ENCODE measurements at regions not wholly inside any gene's neighbourhood (a gene's known extent, or its start where the extent isn't known, plus 50 kb on each side); places are given as distances from the start of the nearest gene placed in this dataset.

DNA sequence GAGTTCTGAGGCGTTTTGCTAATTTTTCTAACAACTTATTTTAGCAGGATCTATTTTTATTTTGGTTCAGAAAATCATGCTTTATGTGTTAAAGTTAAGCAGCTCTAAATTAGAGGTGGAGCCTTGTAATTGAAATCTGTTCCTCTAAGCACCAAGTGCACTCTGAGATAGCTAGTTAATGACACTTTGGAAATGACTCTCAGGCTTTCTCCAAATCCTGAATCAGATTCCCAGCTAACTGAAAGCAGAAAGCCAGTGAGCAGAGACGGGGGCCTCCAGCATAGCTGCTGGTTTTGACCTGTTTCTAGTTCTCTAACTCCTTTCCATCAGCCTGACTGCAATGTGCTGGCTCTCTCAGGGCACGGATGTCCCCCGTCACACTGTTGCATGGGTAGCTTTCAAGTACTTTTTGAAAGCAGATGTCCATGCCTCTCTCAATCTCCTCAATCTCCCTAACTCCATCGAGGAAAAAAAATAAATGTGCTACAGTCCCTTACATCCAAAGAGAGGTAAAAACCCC lies 326.5 kb downstream of the SATB2 start:
- no peak for DNase-seq

DNA sequence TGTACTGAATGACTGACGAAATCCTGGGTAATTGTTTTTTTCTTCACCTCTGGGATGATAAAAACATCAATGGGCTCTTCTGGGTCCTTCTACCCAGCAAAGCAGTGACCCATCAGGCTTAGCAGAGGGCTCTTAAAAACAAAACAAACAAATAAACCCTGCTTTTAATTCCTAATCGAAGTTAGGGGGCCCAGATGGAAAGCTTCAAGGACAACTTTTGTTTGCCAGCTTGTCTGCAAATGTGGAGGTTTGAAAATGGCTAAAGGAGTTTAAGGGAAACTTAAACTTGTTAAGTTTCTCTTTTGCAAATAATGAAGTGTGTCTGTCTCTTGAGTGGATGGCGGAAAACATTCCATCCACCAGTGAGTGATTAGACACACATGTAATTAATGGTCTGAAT lies 327.2 kb downstream of the SATB2 start:
- no peak for DNase-seq

DNA sequence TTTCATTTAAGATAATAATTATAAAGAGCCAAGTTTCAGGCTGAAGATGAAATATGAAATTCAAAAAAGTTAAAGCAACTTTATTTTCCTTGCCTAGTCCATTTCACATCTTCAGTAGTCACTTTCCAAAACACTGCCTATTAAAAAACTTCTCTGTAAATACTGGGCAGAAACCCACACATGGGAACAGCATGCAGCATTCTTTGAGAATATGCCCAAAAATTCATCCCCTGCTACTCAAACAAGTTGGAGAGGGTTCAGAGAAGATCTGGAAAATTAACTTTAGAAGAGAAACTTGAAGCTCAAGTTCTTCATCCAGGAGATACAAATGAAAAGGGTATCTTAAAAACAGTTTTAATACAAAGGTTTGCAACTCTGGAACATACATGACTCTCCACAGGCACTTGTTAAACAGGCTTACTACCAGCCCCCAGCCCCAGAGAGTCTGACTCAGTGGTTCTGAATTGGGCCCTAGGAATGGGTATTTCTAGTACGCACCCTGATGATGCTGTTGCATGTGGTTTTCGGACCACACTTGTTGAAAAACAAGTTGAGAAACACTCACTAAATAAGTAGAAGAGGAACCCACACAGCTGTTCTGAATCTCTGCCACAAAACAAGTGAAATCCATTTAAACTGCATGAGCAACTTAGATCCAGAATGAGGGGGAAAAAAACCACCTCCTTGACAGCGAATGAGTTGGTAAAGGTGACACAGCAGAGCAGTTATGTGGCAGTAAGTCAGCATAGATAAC lies 329.1 kb downstream of the SATB2 start:
- DNase-seq: no peak

DNA sequence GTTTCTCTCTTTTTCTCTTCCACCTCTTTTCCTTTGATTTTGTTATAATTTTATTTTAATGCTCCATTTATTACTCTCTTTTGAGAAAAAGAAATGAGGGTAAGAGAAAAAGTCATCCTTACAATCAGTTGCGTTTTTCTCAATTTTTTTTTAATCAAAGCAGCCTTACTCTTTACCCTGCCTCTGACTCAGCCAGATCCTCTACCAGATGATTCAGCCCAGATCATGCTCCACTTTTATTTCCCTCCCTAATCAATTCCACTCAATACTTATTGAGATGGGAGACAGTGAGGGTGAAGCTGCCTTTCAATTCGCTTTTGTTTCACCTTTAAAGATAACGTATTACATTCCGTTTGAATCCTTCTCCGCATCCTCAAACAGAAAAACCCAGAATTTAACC lies 337.9 kb downstream of the SATB2 start:
- no peak for DNase-seq

DNA sequence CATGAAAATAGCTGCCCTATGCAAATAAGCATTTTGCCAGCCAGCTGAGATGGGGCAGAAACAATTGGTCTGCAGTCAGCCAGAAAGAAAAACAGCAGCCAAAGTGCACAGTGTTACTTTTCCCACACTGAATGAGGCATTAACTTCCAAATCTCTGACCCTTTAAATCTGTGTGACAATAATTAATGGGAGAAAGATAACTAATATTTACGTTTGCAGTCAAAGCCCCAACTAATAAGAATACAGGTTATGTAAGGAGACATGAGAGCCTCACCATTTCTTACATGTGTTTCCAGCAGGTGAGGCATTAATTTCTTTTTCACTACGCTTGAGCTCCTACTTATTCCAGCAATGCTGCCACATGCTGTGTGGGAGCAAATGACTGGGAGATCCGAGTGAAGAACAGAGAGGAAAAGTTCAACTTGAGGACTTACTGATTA lies 339.0 kb downstream of the SATB2 start:
- DNase-seq: no peak

DNA sequence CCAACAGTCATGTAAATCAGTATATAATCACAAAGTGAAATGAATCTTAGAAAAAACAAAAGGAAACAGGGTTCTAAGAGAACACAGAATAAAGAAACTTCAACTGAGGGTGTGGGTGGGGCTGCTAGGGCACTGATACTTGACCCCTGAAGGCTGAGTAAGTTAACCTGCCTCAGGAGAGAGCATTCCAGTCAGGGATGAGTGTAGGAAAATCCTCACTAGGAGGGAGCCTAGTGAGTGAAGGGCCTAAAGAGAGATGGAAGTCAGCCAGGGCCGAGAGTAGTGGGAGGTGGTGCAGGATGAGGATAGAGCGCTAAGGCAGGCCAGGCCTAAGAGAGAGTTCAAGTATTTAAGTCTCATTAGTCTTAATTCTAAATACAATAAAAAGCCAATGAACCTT lies 342.6 kb downstream of the SATB2 start:
- no peak for DNase-seq

DNA sequence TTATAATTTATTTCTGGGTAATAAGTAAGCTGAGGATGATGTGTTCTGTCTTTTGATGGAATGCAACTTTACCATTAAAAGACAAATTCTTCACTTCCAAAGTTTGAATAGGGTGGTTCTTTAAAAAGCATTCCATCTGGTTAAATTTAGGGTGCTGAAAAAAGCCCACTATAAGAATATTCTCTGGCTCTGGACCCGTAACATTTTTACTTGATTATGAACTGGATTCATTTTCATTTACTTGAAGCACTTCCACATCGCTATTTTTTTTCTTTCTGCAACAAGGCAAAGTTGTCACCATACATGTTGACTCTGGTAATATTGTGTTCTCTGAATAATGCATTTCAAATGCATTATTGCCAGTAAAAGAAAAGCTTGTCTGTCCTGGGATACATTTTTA lies 344.6 kb downstream of the SATB2 start:
- no peak for DNase-seq

DNA sequence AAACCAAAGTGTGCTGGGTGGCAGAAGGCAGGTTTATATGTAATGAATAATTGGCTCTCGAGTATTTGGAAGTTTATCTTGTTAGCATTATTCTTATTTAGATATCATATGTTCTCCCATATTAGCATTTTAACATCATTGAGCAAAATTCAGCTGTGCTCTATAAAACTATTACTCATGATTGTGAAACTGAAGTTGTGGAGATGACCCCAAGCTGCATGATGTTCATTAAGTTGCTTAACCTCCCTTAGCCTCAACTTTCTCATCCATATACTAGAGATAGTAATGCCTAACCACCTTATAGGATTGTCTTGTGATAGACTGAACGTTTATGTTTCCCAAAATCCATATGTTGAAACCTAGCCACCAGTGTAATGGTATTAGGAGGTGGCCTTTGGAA lies 346.3 kb downstream of the SATB2 start:
- DNase-seq: no peak

DNA sequence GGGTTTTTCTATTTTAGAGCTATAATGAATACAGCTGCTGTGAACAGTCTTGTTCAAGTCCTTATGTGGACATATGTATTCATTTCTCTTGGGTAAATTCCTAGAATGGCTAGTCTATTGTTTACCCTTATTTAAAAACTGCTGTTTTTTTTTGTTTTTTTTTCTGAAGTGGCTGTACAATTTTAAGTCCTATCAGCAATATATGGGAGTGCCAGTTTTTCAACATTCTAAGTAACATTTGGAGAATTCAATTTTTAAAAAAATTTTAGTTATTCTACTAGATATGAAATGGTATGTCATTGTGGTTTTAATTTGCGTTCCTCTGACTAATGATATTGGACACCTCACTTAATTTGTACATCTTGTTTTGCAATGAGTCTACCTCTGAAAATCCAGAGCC lies 349.7 kb downstream of the SATB2 start:
- no peak for DNase-seq

DNA sequence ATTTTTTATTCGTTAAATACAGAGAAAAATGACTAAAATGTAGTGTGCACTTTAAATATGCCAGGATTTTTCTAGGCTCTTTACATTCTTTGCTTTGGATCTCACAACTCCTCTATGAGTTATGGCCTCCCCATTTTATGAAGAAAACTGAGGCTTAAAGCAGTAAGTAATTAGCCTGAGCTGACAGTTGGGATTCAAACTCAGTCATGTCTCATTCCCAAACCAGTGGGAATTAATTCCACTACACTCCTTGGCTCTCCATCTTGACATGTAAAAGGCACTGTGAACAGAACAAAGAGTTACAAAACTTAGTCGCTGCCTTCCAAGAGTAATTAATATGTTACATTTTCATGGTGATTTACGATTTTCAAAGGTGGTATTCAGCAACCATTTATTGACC lies 351.9 kb downstream of the SATB2 start:
- DNase-seq: no peak

DNA sequence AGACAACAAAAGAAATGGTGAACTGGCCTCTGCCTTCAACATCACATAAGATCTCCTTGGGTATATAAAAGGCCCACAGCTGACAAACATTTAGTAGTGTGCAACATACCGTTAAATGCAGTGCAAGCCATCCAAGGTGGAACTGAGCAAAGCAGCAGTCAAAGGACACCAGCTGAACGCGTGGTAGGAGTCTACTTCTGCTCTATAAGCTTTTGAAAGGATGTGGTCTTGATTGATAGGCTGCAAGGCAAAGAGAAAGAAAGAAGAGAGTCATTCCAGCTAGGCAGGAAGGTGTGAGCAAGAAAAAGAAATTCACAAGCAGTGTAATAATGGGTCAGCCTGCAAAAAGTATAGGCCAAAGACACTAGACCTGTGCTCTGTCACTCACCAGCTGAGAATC lies 356.3 kb downstream of the SATB2 start:
- DNase-seq: no peak

DNA sequence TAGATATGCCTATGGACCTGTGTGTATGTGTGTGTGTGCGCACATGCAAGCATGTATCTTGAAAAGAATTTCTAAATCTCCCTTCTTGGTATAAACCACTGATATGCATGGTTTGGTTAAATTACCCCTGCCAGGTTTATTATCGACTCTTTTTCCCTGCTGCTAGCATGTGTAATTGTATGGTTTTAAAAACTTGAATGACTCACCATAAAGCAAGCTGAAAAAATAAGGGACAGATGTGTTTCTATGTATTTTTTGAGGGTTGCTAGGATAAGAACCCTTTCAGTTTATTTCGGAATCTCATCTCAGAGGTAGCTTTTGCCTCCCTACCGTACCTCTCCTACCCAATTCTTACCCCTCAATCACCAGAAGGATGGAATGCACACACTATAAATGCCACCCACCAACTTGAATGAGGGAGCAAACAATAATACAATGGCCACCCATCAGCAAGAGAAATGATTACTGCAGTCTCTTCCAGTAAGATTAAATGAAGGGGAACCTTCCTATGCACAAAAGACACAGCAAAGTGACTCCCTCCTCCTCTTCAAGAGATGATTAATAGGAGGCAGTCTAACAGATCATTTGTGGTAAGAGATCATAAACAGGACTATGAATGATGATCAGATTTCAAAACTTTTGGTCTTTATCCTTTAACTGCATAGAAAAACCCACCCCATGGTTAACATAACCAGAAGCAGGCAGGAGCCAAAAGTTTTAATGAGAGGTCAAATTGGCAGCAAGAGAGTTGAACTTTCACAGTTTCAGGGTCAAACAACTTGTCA lies 357.2 kb downstream of the SATB2 start:
- DNase-seq: peak; percentile 37

DNA sequence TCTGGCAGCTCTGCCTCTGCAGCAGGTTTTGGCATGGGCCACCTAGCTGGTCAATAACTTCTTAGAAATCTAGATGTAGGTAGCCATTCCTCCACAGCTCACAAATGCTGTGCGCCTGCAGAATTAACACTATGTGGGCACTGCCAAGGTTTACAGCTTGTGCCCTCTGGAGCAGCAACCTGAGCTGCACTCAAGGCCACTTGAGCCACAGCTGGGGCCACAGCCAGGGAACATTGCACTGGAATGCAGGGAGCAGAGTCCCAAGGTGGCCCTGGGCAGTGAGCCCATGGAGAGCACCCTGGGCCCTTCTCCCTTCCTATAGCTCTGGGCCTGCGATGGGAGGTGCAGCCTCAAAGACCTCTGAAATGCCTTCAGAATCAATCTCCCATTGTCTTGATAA lies 365.3 kb downstream of the SATB2 start:
- no peak for DNase-seq

DNA sequence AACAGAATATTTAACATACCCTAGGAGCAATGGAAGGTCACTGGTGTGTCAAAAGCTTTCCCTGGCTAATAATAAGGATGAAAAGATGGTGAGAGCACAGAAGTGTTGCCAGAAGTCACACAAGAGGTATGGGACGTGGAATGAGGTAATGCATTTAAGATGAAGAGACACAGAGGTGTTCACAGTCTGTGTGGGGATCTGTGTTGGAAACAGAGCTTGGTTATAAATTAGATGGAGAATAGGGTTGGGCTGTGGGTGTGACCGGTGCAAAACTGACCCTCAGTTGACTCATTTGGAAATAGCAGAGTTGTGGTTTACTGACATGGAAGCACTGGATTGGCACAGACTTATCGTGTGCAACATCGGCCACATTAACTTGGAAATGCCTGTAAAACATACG lies 372.5 kb downstream of the SATB2 start:
- DNase-seq: no peak

DNA sequence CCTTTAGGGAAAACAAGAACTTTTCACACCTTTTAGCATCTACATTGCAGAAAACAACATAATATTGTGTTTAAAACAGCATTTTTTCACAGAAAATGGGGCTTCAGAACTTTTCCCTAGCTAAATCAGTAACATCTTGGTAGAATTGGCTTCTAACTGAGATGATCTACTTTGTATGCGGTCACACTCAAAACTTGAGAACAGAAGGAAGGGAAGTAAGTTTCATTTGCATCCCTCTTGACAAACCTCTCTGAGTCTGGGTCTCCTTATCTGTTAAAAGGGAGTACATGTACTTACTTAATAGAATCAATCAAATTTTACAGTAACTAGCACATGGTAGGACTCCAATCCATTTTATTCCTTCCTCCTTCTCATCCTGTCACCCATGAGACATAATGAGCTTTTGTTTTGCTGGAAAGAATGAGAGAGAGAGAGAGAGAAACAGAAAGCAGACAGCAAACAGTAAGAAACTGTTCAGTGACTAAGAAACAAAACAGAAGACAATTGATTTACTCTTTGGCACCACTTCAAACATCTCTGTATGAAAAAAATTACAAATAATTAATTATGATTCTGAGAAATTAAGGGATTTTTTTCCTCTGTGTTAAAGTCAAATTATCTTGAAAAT lies 387.3 kb downstream of the SATB2 start:
- DNase-seq: no peak

DNA sequence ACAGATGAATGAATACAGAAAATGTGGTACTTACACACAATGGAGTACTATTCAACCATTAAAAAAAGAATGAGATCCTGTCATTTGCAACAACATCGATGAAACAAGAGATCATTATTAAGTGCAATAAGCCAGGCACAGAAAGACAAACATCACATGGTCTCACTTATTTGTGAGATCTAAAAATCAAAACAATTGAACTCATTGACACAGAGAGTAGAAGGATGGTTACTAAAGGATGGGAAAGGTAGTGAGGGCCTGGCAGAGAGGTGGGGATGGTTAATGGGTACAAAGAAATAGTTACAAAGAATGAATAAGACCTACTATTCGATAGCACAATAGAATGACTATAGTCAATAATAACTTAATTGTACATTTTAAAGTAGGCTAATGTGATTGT lies 393.5 kb downstream of the SATB2 start:
- DNase-seq: no peak

DNA sequence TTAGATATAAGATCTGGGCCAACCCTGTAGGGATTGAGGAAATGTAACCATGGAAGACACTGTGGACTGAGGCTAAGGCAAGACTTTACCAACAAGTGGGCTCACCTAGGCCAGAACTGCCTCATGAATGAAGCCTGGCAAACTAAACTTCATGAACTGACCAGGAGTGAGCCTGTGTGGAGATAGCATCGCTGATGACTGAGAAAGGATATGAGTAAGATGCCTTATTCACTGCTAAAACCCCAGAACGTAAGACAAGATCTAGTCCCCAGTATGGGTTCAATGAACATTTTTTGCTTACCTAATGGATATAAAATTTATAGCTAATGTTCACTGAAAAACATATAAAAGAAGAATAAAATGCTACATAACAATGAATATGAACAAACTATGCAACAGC lies 399.8 kb downstream of the SATB2 start:
- peak; percentile 47 for DNase-seq

DNA sequence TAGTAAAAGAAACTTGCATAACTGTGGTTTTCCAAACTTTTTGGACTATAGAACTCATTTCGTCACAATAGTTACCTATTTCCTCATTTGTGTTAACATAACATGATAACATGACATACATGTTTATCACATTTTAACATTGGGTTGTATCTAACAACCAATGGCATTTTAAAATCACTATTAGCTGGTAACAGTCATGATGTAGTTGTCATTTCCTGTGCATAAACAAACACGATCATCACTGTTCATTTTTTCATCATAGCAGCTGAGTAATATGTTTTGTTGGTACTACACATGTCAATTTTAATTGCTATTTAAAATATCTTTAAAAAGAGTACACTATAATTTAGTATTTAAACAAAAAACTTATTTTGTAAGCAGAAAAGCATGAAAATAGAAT lies 402.4 kb downstream of the SATB2 start:
- DNase-seq: peak; percentile 6

DNA sequence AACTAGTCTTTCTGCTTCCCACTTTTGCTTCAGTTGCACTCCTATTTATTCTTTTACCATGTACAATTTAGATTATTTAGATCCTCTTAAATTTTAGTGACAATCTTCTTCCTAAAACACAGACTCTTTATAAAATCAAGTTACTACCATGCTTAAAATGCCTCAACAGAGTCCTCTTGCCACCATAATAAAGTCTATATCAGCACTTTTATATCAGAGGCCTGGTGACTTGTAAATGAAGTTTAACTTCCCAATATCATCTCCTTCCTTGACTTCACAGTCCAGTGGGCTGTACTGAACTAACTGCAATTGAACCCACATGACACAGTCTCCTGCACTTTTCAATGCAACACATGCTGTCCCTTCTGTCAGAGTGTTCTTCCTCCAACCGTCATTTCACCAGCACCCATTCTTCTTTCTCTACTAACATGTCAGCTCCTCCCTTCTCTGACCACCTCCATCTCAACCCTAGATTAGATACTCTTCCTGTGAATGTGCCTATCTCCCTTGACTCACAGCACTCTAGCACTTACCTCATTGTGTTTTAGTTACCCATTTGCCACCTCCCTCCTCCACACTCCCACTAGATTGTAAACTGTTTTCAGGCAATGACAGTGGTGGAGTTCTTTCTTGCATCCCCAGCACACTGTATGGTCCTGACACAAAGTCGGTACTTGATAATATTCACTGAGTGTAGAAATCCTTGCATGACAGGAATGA lies 414.9 kb downstream of the SATB2 start:
- DNase-seq: no peak

DNA sequence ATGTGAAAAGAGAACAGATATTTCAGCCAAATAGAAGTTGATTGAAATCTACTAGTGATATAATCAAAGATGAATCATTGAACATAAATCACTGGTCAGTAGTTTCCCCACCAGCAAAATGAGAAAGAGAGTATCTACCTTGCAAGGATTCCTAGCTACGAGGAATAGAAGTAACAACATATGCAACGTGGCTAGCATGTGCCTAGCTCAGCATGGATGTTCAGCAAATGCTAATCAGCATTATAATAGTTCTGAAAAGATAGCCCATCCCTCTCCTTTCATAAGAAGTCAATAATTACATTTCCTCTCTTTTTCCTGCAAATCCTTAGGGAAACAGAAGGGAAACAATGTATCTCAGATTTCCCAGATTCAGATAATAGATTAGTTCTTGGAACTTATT lies 417.2 kb downstream of the SATB2 start:
- DNase-seq: no peak

DNA sequence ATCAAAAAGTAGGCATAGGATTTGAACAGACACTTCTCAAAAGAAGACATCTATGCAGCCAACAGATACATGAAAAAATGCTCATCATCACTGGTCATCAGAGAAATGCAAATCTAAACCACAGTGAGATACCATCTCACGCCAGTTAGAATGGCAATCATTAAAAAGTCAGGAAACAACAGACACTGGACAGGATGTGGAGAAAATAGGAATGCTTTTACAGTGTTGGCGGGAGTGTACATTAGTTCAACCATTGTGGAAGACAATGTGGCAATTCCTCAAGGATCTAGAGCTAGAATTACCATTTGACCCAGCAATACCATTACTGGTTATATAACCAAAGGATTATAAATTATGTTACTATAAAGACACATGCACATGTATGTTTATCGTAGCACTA lies 424.0 kb downstream of the SATB2 start:
- DNase-seq: peak; percentile 2

DNA sequence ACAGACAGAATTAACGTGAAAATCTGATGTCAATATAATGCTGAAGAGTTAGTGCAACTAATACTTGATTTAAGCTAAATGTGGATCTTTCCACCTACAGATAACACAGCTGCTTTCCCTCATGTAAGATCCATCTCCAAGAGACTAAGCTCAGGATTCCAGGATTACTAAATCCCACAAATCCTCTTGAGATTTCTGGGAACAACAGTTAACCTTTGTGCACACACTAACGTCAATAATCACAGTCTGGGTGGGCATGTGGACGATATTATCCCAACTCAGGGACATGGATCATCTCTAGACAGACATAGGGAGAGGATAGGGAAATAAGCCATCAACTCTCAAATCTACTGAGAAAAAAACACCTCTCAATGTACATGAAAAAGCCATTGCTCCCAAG lies 432.6 kb downstream of the SATB2 start:
- DNase-seq: no peak

DNA sequence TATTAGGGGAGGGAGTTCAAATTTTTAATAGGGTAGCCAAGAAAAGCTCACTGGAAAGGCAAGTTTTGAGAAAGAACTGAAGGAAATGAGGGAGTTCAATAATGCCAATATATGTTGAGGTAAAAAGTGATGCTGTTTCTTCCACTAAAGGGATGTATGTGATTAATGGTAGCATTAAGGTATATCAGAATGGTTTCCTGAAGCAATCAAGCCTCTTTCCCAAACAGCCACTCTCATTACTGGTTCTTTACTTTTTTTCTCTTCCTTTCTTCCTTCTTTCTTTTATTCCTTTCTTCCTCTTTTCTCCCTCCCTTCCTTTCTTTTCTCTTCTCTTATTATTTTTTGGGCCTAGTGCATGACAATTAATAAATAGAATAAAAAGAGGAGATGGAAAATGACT lies 433.5 kb downstream of the SATB2 start:
- no peak for DNase-seq

Data from EL (cell line).